Panc1 (cell line): ENCODE measurements at regions not wholly inside any gene's neighbourhood (a gene's known extent, or its start where the extent isn't known, plus 50 kb on each side); places are given as distances from the start of the nearest gene placed in this dataset.

ENCODE experiments used
- POLR2AphosphoS5 ChIP-seq: IDR thresholded peaks from 2 replicates; pipeline ENCODE4 v1.6.1; 2012; ENCODE audit warnings: mild to moderate bottlenecking, low read depth, low read length, moderate library complexity
- TF ChIP-seq, protein P1 (sequence below): fragments of 450-650 bp; IDR thresholded peaks from 2 replicates; pipeline ENCODE4 v1.5.1; 2017; ENCODE audit warnings: mild to moderate bottlenecking
- TF ChIP-seq, protein P2 (sequence below), 2 experiments: IDR thresholded peaks; 2 replicates each; pipeline ENCODE4 v1.6.1; 2011 to 2012; ENCODE audit warnings: low read depth in 2 of 2, control low read depth in 1 of 2, low read length in 1 of 2, mild to moderate bottlenecking in 1 of 2, moderate library complexity in 1 of 2; ENCODE audit not compliant: insufficient read depth in 1 of 2

DNA sequence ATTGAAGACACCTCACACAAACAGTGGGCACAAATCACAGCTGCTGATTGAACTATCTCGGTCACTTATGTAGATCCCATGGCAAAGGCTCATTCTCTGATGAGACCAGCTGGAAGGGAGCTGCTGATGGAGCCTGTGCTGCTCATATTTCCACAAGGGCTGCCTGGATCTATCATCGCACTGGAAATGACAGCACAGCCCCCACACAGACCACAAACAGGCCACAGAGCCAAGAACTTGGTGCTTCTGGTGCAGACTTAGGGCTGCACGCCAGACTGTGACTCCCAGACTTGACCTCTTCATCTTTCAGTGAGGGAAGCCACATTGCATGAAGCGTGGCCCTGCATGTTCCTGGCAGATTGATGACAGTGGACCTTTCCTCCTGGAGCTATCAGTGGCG is 197.6 kb downstream of the MINAR1 start:
- TF ChIP-seq, protein P1, sequence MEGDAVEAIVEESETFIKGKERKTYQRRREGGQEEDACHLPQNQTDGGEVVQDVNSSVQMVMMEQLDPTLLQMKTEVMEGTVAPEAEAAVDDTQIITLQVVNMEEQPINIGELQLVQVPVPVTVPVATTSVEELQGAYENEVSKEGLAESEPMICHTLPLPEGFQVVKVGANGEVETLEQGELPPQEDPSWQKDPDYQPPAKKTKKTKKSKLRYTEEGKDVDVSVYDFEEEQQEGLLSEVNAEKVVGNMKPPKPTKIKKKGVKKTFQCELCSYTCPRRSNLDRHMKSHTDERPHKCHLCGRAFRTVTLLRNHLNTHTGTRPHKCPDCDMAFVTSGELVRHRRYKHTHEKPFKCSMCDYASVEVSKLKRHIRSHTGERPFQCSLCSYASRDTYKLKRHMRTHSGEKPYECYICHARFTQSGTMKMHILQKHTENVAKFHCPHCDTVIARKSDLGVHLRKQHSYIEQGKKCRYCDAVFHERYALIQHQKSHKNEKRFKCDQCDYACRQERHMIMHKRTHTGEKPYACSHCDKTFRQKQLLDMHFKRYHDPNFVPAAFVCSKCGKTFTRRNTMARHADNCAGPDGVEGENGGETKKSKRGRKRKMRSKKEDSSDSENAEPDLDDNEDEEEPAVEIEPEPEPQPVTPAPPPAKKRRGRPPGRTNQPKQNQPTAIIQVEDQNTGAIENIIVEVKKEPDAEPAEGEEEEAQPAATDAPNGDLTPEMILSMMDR: no peak
- TF ChIP-seq, protein P2, sequence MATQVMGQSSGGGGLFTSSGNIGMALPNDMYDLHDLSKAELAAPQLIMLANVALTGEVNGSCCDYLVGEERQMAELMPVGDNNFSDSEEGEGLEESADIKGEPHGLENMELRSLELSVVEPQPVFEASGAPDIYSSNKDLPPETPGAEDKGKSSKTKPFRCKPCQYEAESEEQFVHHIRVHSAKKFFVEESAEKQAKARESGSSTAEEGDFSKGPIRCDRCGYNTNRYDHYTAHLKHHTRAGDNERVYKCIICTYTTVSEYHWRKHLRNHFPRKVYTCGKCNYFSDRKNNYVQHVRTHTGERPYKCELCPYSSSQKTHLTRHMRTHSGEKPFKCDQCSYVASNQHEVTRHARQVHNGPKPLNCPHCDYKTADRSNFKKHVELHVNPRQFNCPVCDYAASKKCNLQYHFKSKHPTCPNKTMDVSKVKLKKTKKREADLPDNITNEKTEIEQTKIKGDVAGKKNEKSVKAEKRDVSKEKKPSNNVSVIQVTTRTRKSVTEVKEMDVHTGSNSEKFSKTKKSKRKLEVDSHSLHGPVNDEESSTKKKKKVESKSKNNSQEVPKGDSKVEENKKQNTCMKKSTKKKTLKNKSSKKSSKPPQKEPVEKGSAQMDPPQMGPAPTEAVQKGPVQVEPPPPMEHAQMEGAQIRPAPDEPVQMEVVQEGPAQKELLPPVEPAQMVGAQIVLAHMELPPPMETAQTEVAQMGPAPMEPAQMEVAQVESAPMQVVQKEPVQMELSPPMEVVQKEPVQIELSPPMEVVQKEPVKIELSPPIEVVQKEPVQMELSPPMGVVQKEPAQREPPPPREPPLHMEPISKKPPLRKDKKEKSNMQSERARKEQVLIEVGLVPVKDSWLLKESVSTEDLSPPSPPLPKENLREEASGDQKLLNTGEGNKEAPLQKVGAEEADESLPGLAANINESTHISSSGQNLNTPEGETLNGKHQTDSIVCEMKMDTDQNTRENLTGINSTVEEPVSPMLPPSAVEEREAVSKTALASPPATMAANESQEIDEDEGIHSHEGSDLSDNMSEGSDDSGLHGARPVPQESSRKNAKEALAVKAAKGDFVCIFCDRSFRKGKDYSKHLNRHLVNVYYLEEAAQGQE (IDR thresholded peaks at IDR 0.05; ENCODE audit: insufficient read depth in 1 of 2, low read depth in 2 of 2, low read length in 1 of 2): no peak
- TF ChIP-seq POLR2AphosphoS5: no peak
